IMR-90 (cell line): ENCODE measurements at regions not wholly inside any gene's neighbourhood (a gene's known extent, or its start where the extent isn't known, plus 50 kb on each side); places are given as distances from the start of the nearest gene placed in this dataset.

ENCODE experiments used
- ATAC-seq: fragments of 200-7000 bp; cut with Tn5 transposase; 2 replicates; pipeline ENCODE4 v1.9.1; 2020; ENCODE audit warnings: low read depth, mild to moderate bottlenecking, moderate library complexity
- BruUV-seq: library from RNA; stranded (reverse); fragments of 400-500 nt; replicated peaks from 2 replicates; lab custom pipeline; 2021; lab: Mats Ljungman, UMichigan
- CTCF ChIA-PET: fragments of 300-600 bp; formaldehyde crosslinking; extraction: SDS; loops from one replicate; lab custom pipeline; 2021; ENCODE audit warnings: antibody characterized with exemption; lab: Yijun Ruan, JAX
- POLR2A ChIA-PET: fragments of 300-600 bp; sonication (Branson Sonifier 250); formaldehyde crosslinking; loops from one replicate; lab custom pipeline; 2022; ENCODE audit warnings: antibody characterized with exemption; ENCODE audit not compliant: unreplicated experiment; lab: Charles Lee
- DNase-seq: peaks from one replicate; pipeline ENCODE4 v3.0.0; 2013
- H2AFZ ChIP-seq: replicated peaks from 2 replicates; pipeline ENCODE3; 2013; ENCODE audit warnings: low read length, mild to moderate bottlenecking; ENCODE audit not compliant: poor library complexity
- H2AK5ac ChIP-seq: 2 replicates; pipeline ENCODE4 v1.6.1; 2013; ENCODE audit warnings: low read depth, low read length, inconsistent platforms
- H2AK9ac ChIP-seq: replicated peaks from 2 replicates; pipeline ENCODE3; 2013; ENCODE audit warnings: mild to moderate bottlenecking, low read depth, low read length, moderate library complexity; ENCODE audit not compliant: poor library complexity
- H2BK120ac ChIP-seq: 2 replicates; pipeline ENCODE4 v1.6.1; 2013; ENCODE audit warnings: low read depth, low read length, inconsistent platforms
- H2BK15ac ChIP-seq: 3 replicates; pipeline ENCODE4 v1.6.1; 2013; ENCODE audit warnings: low read depth, low read length, inconsistent platforms
- H2BK20ac ChIP-seq: 2 replicates; pipeline ENCODE4 v1.6.1; 2013; ENCODE audit warnings: low read depth, mild to moderate bottlenecking, inconsistent platforms, low read length, moderate library complexity
- H2BK5ac ChIP-seq: 2 replicates; pipeline ENCODE4 v1.6.1; 2013; ENCODE audit warnings: mild to moderate bottlenecking, low read depth, low read length, inconsistent platforms; ENCODE audit not compliant: poor library complexity, severe bottlenecking
- H3K14ac ChIP-seq: replicated peaks from 2 replicates; pipeline ENCODE4 v1.6.1; 2013; ENCODE audit warnings: low read depth, low read length, inconsistent platforms
- H3K18ac ChIP-seq: 2 replicates; pipeline ENCODE4 v1.6.1; 2013; ENCODE audit warnings: low read depth, low read length, control low read depth
- H3K23ac ChIP-seq: 2 replicates; pipeline ENCODE4 v1.6.1; 2013; ENCODE audit warnings: low read depth, low read length, inconsistent platforms
- H3K27ac ChIP-seq: 2 replicates; pipeline ENCODE4 v1.5.1; 2013; ENCODE audit warnings: mild to moderate bottlenecking, control low read depth, low read length; ENCODE audit not compliant: insufficient read depth
- H3K27me3 ChIP-seq: 2 replicates; pipeline ENCODE4 v1.6.1; 2013; ENCODE audit warnings: low read length; ENCODE audit not compliant: control insufficient read depth, insufficient read depth
- H3K36me3 ChIP-seq: 2 replicates; pipeline ENCODE4 v1.6.1; 2013; ENCODE audit warnings: low read length, mixed read lengths; ENCODE audit not compliant: control insufficient read depth, insufficient read depth
- H3K4ac ChIP-seq: 2 replicates; pipeline ENCODE4 v1.6.1; 2013; ENCODE audit warnings: low read depth, low read length, inconsistent platforms
- H3K4me1 ChIP-seq: 2 replicates; pipeline ENCODE4 v1.6.1; 2013; ENCODE audit warnings: low read length, mixed read lengths; ENCODE audit not compliant: control insufficient read depth, insufficient read depth
- H3K4me2 ChIP-seq: 2 replicates; pipeline ENCODE4 v1.6.1; 2013; ENCODE audit warnings: low read depth, mild to moderate bottlenecking, control low read depth, low read length, moderate library complexity
- H3K4me3 ChIP-seq: 2 replicates; pipeline ENCODE4 v1.5.1; 2013; ENCODE audit warnings: low read depth, mild to moderate bottlenecking, control low read depth, low read length, moderate library complexity; ENCODE audit not compliant: insufficient read depth
- H3K56ac ChIP-seq: 2 replicates; pipeline ENCODE4 v1.6.1; 2013; ENCODE audit warnings: low read length, inconsistent platforms; ENCODE audit not compliant: insufficient read depth; ENCODE audit errors: extremely low read depth
- H3K79me1 ChIP-seq, 2 experiments: 2 replicates each; pipeline ENCODE4 v1.6.1; 2013; ENCODE audit warnings: low read length in 2 of 2, inconsistent platforms in 1 of 2, low read depth in 1 of 2
- H3K9ac ChIP-seq: 2 replicates; pipeline ENCODE4 v1.6.1; 2013; ENCODE audit warnings: low read depth, low read length, control low read depth
- H3K9me1 ChIP-seq: 2 replicates; pipeline ENCODE4 v1.6.1; 2013; ENCODE audit warnings: low read length, inconsistent platforms; ENCODE audit not compliant: insufficient read depth
- H3K9me3 ChIP-seq: 2 replicates; pipeline ENCODE4 v1.6.1; 2013; ENCODE audit warnings: low read length; ENCODE audit not compliant: control insufficient read depth, insufficient read depth
- H4K20me1 ChIP-seq: 2 replicates; pipeline ENCODE4 v1.6.1; 2013; ENCODE audit warnings: low read length, inconsistent platforms; ENCODE audit not compliant: insufficient read depth
- H4K5ac ChIP-seq: 2 replicates; pipeline ENCODE4 v1.6.1; 2013; ENCODE audit warnings: mild to moderate bottlenecking, low read depth, low read length, control low read depth
- H4K8ac ChIP-seq, 2 experiments: 2 replicates each; pipeline ENCODE4 v1.6.1; 2013; ENCODE audit warnings: low read depth in 2 of 2, low read length in 2 of 2, control low read depth in 1 of 2, inconsistent platforms in 1 of 2
- H4K91ac ChIP-seq: 2 replicates; pipeline ENCODE4 v1.6.1; 2013; ENCODE audit warnings: low read depth, low read length, inconsistent platforms; ENCODE audit not compliant: insufficient read depth
- BHLHE40 ChIP-seq: fragments of 150-350 bp; IDR thresholded peaks from 2 replicates; pipeline ENCODE4 v1.6.1; 2016; ENCODE audit warnings: mild to moderate bottlenecking, low read depth, low read length
- CEBPB ChIP-seq: IDR thresholded peaks from 2 replicates; pipeline ENCODE4 v1.6.1; 2012; ENCODE audit warnings: low read depth, low read length, improper control_type of control experiment
- ELK1 ChIP-seq: fragments of 150-350 bp; IDR thresholded peaks from 2 replicates; pipeline ENCODE4 v1.6.1; 2016; ENCODE audit warnings: low read depth, mild to moderate bottlenecking, low read length, moderate library complexity, borderline replicate concordance
- MAFK ChIP-seq: IDR thresholded peaks from 2 replicates; pipeline ENCODE4 v1.6.1; 2012; ENCODE audit warnings: low read depth, low read length, improper control_type of control experiment
- MAZ ChIP-seq: IDR thresholded peaks from 2 replicates; pipeline ENCODE4 v1.6.1; 2012; ENCODE audit warnings: low read depth, mild to moderate bottlenecking, low read length, improper control_type of control experiment, moderate library complexity, borderline replicate concordance
- MXI1 ChIP-seq: IDR thresholded peaks from 2 replicates; pipeline ENCODE4 v1.6.1; 2012; ENCODE audit warnings: low read depth, mild to moderate bottlenecking, low read length, moderate library complexity, borderline replicate concordance
- RAD21 ChIP-seq: IDR thresholded peaks from 2 replicates; pipeline ENCODE4 v1.6.1; 2012; ENCODE audit warnings: low read length, improper control_type of control experiment
- RFX5 ChIP-seq: IDR thresholded peaks from 2 replicates; pipeline ENCODE4 v1.8.0; 2012; ENCODE audit warnings: low read depth, mild to moderate bottlenecking, low read length, moderate library complexity
- SMC3 ChIP-seq: fragments of 150-350 bp; IDR thresholded peaks from 2 replicates; pipeline ENCODE4 v1.6.1; 2016; ENCODE audit warnings: low read depth, mild to moderate bottlenecking, antibody characterized with exemption, low read length, moderate library complexity
- WGBS, 2 experiments: methylation state at CpG; one replicate each; pipeline versions ENCODE4 v1.1.5 to v1.1.7; 2013; ENCODE audit warnings: missing lambda C conversion rate in 2 of 2; ENCODE audit not compliant: insufficient read length in 1 of 2; ENCODE audit errors: extremely low coverage in 2 of 2; 5-methylcytosine and 5-hydroxymethylcytosine counted together
- dilution Hi-C: fragments of 300-500 bp; cut with HindIII; formaldehyde crosslinking; loops from one replicate; pipeline ENCODE4 v1.14.3; 2018; ENCODE audit warnings: low sequenced_read_pairs; ENCODE audit not compliant: unreplicated experiment
- in situ Hi-C: fragments of 300-500 bp; cut with MboI; formaldehyde crosslinking; loops from 3 replicates; pipeline ENCODE4 v1.14.3; 2019; ENCODE audit warnings: low sequenced_read_pairs, inconsistent platforms, mixed read lengths
- intact Hi-C: fragments of 100-400 bp; cut with micrococcal nuclease; formaldehyde crosslinking; loops from 2 replicates; pipeline ENCODE4 v1.10.0; 2022

DNA sequence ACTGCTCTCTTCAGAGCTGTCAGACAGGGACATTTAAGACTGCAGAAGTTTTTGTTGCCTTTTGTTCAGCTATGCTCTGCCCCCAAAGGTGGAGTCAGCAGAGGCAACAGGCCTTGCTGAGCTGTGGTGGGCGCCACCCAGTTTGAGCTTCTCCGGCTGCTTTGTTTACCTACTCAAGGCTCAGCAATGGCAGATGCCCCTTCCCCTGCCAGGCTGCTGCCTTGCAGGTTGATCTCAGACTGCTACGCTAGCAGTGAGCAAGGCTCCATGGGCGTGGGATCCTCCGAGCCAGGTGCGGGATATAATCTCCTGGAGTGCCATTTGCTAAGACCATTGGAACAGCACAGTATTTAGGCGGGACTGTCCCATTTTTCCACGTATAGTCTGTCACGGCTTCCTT is 371.4 kb upstream of the AMOT start:
- Histone ChIP-seq H4K20me1 (no peaks in the 10 kb centered on the region), H3K18ac (no peak overlapping the region), H2AK5ac (no peak overlapping the region), H3K4me1 (no peaks in the 10 kb centered on the region), H3K4me3 (no peak overlapping the region), H2BK20ac (no peak overlapping the region), H4K5ac (no peak overlapping the region), H3K36me3 (no peaks in the 10 kb centered on the region), H3K9ac (no peak overlapping the region), H2BK5ac (no peak overlapping the region), H3K9me3 (peaks cover 4% of the 10 kb centered on the region; the same call in 1 of the 2 replicates), H3K56ac (no peak overlapping the region), H4K8ac (no peak overlapping the region), H3K27me3 (no peaks in the 10 kb centered on the region), H4K91ac (no peak overlapping the region), H3K14ac (no peak overlapping the region), H3K4ac (no peak overlapping the region), H3K79me1 (no peaks in the 10 kb centered on the region), H2BK120ac (no peak overlapping the region), H3K27ac (no peak overlapping the region), H3K4me2 (no peak overlapping the region), H2AFZ (no peak overlapping the region), H3K9me1 (no peaks in the 10 kb centered on the region), H3K23ac (no peak overlapping the region), H2AK9ac (no peak overlapping the region), H2BK15ac (no peak overlapping the region)
- DNase-seq (no peak), ATAC-seq (no peak)
- ChIA-PET CTCF (no interaction called here), POLR2A (no interaction called here)
- dilution Hi-C loops (no loop called here), in situ Hi-C loops (no loop called here), intact Hi-C loops (no loop called here)
- no peak for TF ChIP-seq RFX5
- TF ChIP-seq MXI1, result no peak
- TF ChIP-seq RAD21, result no peak
- TF ChIP-seq ELK1, result no peak
- TF ChIP-seq MAZ, result no peak
- no peak for TF ChIP-seq CEBPB
- no peak for TF ChIP-seq BHLHE40
- no peak for TF ChIP-seq MAFK
- no peak for TF ChIP-seq SMC3
- no TSS peak for BruUV-seq
- WGBS, 2 experiments, result 77% methylated on average over 5 of the region's 9 CpGs; no CpG with 5 or more reads in 1 of the 2 experiments
